GM18519 (cell line): ENCODE measurements at regions not wholly inside any gene's neighbourhood (a gene's known extent, or its start where the extent isn't known, plus 50 kb on each side); places are given as distances from the start of the nearest gene placed in this dataset.

Source experiments
- ATAC-seq: cut with Tn5 transposase; IDR thresholded peaks from one replicate; pipeline ENCODE4 v1.9.1; 2021; ENCODE audit warnings: mild to moderate bottlenecking, moderate library complexity; ENCODE audit not compliant: unreplicated experiment, low FRiP score

DNA sequence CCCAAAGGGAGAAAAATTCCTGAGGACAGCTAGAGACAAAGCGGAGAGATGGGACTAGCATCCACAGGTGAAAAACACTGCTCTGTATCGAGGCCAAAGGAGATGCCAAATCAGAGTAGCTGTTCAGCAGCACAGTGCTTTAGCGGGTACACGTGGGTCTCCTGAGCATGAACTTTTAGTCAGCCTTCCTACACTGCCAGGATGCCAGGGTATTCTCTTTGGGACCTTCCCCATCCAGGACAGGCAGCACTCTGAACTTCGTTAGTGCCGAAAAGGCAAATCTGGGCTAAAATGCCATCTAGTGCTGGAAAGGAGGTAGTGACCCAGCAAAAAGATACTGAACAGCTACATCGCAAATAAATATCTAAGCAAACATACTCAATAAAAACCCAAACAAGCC, 64.9 kb downstream of the C6orf58 start:
- ATAC-seq, result peak; percentile 91
